ENCODE measurements at regions not wholly inside any gene's neighbourhood (a gene's known extent, or its start where the extent isn't known, plus 50 kb on each side); places are given as distances from the start of the nearest gene placed in this dataset.

DNA sequence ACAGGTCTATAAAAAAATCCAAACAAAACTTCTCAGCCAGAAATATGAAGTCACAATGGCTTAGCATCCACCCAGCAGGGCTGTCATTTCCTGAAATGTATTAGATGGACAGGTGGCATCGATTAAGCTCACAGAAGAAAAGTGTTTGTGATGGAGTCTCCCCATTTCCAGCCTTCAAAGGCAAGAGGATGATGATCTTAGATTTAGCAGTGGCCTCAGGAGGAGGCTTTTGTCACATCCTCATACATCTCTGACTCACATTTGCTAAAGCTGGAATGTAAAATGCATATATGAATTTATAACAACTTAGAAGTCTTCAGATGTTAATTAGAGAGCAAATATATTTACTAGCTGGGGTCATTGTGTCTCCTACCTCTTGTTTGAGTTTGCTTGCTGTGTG, 441.9 kb downstream of the SPRY1 start:
- TF ChIP-seq POLR2A (IDR thresholded peaks at IDR 0.05; ENCODE audit: low read length) (no peak), GATA1 (IDR thresholded peaks at IDR 0.05; ENCODE audit: low read depth, low read length) (no peak)

Measured in erythroblast (primary cell).